ENCODE measurements at regions not wholly inside any gene's neighbourhood (a gene's known extent, or its start where the extent isn't known, plus 50 kb on each side); places are given as distances from the start of the nearest gene placed in this dataset.
A peak's percentile ranks its signal among the peaks of the same experiment; 100 is the strongest.

- ATAC-seq (no peak), DNase-seq (ENCODE audit: low read depth, low spot score) (no peak)
- in situ Hi-C loops (cut with HindIII; ENCODE audit: low pct_unique_long_range_greater_than_20kb, low sequenced_read_pairs), result no loop called here
- no TSS peak for BruUV-seq (replicated peaks)
- Histone ChIP-seq H3K9me3 (ENCODE audit: control insufficient read depth, insufficient read depth, low read depth, low read length) (no peaks in the 10 kb centered on the region), H3K27ac (ENCODE audit: low read length) (no peak overlapping the region), H3K4me1 (ENCODE audit: control insufficient read depth, insufficient read depth, low read length) (no peaks in the 10 kb centered on the region), H3K27me3 (ENCODE audit: control insufficient read depth, insufficient read depth, low read length) (peaks cover 19% of the 10 kb centered on the region), H3K4me3 (ENCODE audit: low read depth in 2 of 2, low read length in 2 of 2) (no peak overlapping the region), H3K36me3 (ENCODE audit: control insufficient read depth, insufficient read depth, low read length) (no peaks in the 10 kb centered on the region)
- TF ChIP-seq CTCF (IDR thresholded peaks at IDR 0.05) (no peak), REST (IDR thresholded peaks at IDR 0.05; ENCODE audit: insufficient read depth in 1 of 2, low read depth in 2 of 2, low read length in 1 of 2) (no peak), POLR2AphosphoS5 (IDR thresholded peaks at IDR 0.05; ENCODE audit: low read depth, low read length) (no peak), TCF7L2 (IDR thresholded peaks at IDR 0.05; ENCODE audit: low read depth, low read length) (no peak)
- intact Hi-C loops (cut with micrococcal nuclease; ENCODE audit: unreplicated experiment), result no loop called here
- POLR2A ChIA-PET, result no interaction called here
- CTCF ChIA-PET, result no interaction called here
Observed at GRCh38 chr1:50350421-50350820, 72.8 kb downstream of the DMRTA2 start.

- no TSS peak for BruUV-seq (replicated peaks)
- POLR2A ChIA-PET, result no interaction called here
- ATAC-seq, result peak; percentile 29
- no peaks in the 10 kb centered on the region for H3K9me3 ChIP-seq (ENCODE audit: control insufficient read depth, insufficient read depth, low read depth, low read length)
- H3K36me3 ChIP-seq (ENCODE audit: control insufficient read depth, insufficient read depth, low read length), result no peaks in the 10 kb centered on the region
- TF ChIP-seq REST (IDR thresholded peaks at IDR 0.05; ENCODE audit: insufficient read depth in 1 of 2, low read depth in 2 of 2, low read length in 1 of 2), result no peak
- no peak for TF ChIP-seq CTCF (IDR thresholded peaks at IDR 0.05)
- no peak for TF ChIP-seq POLR2AphosphoS5 (IDR thresholded peaks at IDR 0.05; ENCODE audit: low read depth, low read length)
- TF ChIP-seq TCF7L2 (IDR thresholded peaks at IDR 0.05; ENCODE audit: low read depth, low read length), result no peak
- TF ChIP-seq SIN3A (IDR thresholded peaks at IDR 0.05; ENCODE audit: borderline replicate concordance, insufficient read depth, low read depth, low read length), result no peak
- CTCF ChIA-PET, result interaction anchor here (0.6 kb wide), 1 partner anchor 176 kb away, joined by 3 read pairs; no protein-coding TSS in a partner anchor
- intact Hi-C loops (cut with micrococcal nuclease; ENCODE audit: unreplicated experiment), result loop anchor here (5.0 kb wide), 1 partner anchor 1672 kb away; no protein-coding TSS in a partner anchor
- no peaks in the 10 kb centered on the region for H3K4me1 ChIP-seq (ENCODE audit: control insufficient read depth, insufficient read depth, low read length)
- in situ Hi-C loops (cut with HindIII; ENCODE audit: low pct_unique_long_range_greater_than_20kb, low sequenced_read_pairs), result no loop called here
- no peak for DNase-seq (ENCODE audit: low read depth, low spot score)
- H3K27me3 ChIP-seq (ENCODE audit: control insufficient read depth, insufficient read depth, low read length), result peaks cover 18% of the 10 kb centered on the region
- no peak overlapping the region for H3K4me3 ChIP-seq (ENCODE audit: low read depth in 2 of 2, low read length in 2 of 2)
- H3K27ac ChIP-seq (ENCODE audit: low read length), result no peak overlapping the region
Observed at GRCh38 chr1:50349242-50349565, 74.0 kb downstream of the DMRTA2 start.

Data from Panc1 (cell line).